Middle frontal gyrus (tissue), 1 donor: ENCODE measurements at regions not wholly inside any gene's neighbourhood (a gene's known extent, or its start where the extent isn't known, plus 50 kb on each side); places are given as distances from the start of the nearest gene placed in this dataset.
"Not testable (repeated sequence)": the region's sequence is repeated elsewhere in the genome, so short reads cannot be mapped to it uniquely, and the experiment has no call there.

Experiments
- DNase-seq: peaks from one replicate; pipeline ENCODE4 v3.0.0-alpha.2; 2015; ENCODE audit warnings: low spot score; ENCODE audit errors: extremely low spot score

GRCh38 chr2:228599781-228600180 is 418.3 kb upstream of the SPHKAP start:
- no peak for DNase-seq

- no peak for DNase-seq
Observed at GRCh38 chr2:228599297-228599696, 417.8 kb upstream of the SPHKAP start.

DNA sequence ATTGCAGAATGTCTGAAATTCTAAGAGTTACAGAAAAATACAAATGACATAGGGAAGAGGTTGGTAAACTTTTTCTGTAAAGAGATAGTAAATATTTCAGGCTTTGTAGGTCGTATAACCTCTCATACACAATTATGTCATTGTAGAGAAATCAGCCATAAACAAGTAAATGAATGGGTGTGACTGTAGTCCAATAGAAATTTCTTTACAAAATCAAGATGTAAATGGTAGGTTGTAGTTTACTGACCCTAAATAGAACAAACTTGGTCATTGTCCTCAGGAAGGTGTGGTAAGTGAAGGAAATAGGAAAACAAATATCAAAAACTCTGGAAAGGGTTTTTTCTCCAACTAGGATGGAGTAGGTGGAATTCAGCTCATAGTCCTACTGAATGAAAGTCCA is 415.5 kb upstream of the SPHKAP start:
- DNase-seq = no peak

- DNase-seq = no peak
Observed at GRCh38 chr2:228594012-228594411, 412.5 kb upstream of the SPHKAP start.

DNA sequence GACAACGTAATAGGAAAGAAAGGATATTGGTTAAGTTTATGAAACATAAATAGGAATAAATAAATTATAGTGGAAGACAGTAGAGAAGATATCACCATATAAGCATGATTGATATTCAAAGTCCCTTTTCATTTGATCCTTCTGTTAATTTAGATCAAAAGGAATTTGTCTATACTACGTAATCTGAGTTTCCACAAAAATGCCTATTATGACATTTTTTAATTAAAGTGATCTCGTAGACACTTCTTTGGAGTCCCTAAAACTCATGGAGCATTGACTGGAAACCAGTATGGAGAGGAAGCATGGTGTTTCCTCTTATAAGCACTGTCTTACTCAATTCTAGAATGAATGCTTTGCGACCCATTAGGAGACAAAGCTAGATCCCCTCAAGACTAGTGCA is 411.4 kb upstream of the SPHKAP start:
- DNase-seq = no peak

DNA sequence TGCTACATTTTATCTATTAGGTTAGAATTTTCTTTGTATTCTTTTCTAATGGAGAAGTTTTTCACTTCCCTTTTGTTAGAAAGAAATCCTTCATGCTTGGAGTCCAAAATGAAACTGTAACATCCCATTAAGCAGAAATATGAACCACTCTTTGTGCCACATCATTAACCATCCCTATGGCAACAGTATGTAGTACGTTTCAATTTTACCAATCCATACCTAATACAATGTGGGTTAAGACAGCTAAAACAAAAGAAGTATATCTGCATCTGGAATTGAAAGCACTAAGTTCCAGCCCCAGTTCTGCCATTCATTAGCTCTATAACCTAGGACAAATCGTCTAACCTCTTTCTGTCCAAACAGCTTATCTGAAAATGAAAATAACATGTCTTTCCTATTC is 409.2 kb upstream of the SPHKAP start:
- DNase-seq = no peak

DNA sequence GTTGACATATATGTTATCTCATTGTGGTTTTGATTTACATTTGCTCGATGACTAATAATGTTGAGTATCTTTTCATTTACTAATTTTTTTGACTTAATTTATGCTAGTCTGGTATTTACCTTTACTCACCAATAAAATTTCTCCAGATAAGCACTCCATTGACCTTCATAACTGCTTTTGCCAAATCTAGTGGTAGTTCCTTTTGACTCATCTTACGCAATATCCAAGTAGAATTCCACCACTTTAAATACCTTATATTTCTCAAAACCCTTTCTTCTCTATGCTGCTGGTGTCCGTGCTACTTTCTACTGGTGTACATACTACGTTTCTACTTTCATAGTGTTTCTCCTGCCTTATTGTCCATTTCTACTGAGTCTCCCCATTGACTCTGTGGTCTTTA is 407.6 kb upstream of the SPHKAP start:
- DNase-seq = no peak

GRCh38 chr2:228581731-228582130 is 400.2 kb upstream of the SPHKAP start:
- no peak for DNase-seq

GRCh38 chr2:228575897-228576296 is 394.4 kb upstream of the SPHKAP start:
- no peak for DNase-seq

DNA sequence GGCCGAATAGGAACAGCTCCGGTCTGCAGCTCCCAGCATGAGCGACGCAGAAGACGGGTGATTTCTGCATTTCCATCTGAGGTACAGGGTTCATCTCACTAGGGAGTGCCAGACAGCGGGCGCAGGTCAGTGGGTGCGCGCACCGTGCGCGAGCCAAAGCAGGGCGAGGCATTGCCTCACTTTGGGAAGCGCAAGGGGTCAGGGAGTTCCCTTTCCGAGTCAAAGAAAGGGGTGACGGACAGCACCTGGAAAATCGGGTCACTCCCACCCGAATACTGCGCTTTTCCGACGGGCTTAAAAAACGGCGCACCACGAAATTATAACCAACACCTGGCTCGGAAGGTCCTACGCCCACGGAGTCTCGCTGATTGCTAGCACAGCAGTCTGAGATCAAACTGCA is 386.8 kb upstream of the SPHKAP start:
- DNase-seq = not testable (repeated sequence)

DNA sequence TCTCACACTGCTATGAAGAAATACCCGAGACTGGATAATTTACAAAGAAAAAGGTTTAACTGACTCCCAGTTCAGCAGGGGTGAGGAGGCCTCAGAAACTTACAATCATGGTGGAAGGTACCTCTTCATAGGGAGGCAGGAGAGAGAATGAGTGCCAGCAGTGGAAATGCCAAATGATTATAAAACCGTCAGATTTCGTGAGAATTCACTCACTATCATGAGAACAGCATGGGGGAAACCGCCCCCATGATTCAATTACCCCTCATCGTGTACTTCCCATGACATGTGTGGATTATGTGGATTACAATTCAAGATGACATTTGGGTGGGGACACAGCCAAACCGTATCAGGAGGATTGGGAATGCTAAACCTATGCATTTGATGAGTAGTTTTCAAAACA is 380.3 kb upstream of the SPHKAP start:
- no peak for DNase-seq

GRCh38 chr2:228559774-228560415 is 378.4 kb upstream of the SPHKAP start:
- no peak for DNase-seq

GRCh38 chr2:228556717-228557116 is 375.2 kb upstream of the SPHKAP start:
- DNase-seq = no peak

DNA sequence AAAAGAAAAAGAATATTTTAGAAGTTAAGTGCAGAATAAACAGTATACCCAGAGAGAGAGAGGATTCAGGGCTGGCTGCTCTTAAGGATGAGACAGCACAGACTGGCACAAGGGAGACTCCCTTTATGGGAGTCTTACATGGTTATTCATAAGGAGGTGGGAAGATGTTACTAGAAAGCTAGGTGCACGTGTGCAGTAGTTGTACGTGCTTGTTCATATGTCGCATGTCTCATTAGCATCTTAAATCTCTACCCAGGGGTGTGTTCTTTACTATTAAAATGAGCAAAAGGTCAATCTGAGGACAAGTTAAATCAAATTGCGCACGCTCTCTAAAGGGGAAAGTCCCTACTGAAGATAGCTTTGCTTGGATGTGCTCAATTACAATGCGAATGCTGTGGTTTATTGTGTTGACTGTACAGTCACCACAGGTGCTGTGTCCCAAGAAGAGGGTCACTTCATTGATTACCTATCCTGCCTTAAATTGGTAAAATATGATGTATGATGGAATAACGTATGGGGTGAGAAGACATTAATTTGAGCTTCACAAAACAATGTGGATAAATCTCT is 368.0 kb upstream of the SPHKAP start:
- no peak for DNase-seq

DNA sequence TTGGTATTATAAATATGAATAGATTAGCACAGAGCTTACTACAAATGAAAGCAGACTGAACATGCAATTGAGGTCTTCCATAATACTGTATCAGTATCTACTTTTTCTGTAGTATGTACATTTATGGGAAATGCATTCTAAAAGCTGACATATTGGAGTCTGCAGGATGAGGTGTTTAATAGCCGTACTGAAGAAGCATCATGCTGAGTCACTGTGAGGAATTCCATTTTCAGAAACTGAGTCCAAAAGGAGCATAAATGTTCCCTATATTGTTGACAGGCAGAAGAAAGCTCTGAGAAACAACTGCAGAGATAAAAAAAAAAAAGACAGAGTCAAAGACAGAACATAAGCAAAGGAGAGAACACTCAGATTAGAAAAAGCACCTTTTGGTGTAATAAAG is 366.7 kb upstream of the SPHKAP start:
- DNase-seq = no peak

- DNase-seq = no peak
Observed at GRCh38 chr2:228545748-228546145, 364.3 kb upstream of the SPHKAP start.

DNA sequence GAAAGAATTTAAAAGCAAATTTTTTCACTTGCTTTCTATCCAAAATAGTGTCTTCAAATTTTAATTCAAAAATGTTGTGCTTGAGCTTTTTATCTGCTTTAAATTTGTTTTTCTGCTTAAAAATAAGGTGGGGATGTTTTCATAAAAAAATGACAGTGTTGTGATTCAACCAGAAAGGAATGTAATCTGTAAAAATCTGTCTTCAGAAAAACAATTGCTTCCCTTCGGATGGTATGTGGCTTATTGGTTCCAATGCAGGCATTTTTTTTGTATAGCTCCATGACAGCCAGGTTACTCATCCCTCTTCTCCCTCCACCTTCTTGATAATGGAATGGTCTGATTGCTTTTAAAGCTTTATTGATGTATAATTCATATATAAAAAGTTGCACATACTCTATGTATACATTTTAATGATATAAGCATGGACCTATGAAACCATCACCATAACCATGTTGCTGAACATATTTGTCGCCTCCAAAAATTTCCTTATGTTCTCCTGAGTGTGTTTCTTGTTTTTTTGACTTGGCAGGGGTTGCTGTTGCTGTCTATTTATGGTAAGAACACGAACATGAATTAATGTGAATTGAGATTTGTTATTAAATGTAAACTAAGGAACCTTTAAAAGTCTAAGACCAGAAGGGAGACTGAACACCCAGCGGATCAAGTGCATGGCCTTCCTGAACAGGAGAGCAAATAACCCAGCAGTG is 363.7 kb upstream of the SPHKAP start:
- DNase-seq = no peak

GRCh38 chr2:228543117-228543516 is 361.6 kb upstream of the SPHKAP start:
- DNase-seq = no peak

- no peak for DNase-seq
Observed at GRCh38 chr2:228542277-228542676, 360.8 kb upstream of the SPHKAP start.

- DNase-seq = no peak
Observed at GRCh38 chr2:228541789-228542188, 360.3 kb upstream of the SPHKAP start.

GRCh38 chr2:228540976-228541375 is 359.5 kb upstream of the SPHKAP start:
- DNase-seq = no peak

DNA sequence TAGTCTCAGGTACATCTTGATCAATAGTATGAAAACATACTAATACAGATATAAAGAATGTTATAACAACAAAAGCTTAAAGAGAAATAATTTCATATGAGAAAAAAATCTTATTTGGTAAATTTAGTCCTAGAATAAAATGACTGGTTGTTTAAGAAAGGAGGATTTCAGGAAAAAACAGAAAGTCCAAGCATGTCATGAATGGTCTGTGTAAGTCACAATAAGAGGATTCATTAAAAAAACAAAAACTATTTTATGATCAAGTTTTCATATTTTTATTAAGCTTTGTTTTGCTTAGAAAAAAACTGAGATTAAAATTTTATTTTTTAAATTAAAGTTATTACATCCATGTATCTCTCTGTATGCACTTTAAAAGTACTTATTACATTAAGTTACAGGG is 353.9 kb upstream of the SPHKAP start:
- DNase-seq = no peak

DNA sequence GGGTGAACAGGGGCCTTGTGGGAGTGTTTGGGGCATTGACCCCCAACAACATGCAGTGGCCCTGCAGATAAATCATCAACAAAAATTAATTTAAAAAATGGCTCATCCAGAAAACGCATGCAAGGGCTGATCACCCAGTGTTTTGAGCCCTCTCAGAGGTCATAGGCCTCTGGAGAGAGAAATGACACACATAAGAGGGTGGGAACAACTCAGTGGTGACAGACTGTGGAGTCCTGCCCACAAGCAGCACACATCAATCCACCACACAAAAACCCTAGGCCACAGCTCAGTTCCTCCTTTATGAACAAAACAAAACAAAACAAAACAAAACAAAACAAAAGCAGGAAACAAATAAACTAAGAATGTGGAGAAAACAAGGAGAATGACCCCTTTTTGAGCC is 351.7 kb upstream of the SPHKAP start:
- no peak for DNase-seq
